CD14-positive monocyte (primary cell): ENCODE measurements at regions not wholly inside any gene's neighbourhood (a gene's known extent, or its start where the extent isn't known, plus 50 kb on each side); places are given as distances from the start of the nearest gene placed in this dataset.

ENCODE experiments used
- DNase-seq, 3 donors: peaks; one replicate each; pipeline ENCODE4 v3.0.0-alpha.2; 2011 to 2022
- H2AFZ ChIP-seq: 2 replicates; pipeline ENCODE4 v1.6.0; 2012; ENCODE audit warnings: mild to moderate bottlenecking, low read depth, low read length, inconsistent platforms; ENCODE audit not compliant: insufficient read depth, poor library complexity, severe bottlenecking
- H3K27ac ChIP-seq, 2 donors: 1 replicate in 1 of 2; 2 replicates in 1 of 2; pipeline ENCODE4 v1.5.1; 2012 to 2013; ENCODE audit warnings: low read length in 2 of 2, control low read depth in 1 of 2, inconsistent platforms in 1 of 2, low read depth in 1 of 2, mild to moderate bottlenecking in 1 of 2
- H3K27me3 ChIP-seq, 2 donors: one replicate each; pipeline versions ENCODE4 v1.6.0 to v1.6.1; 2011 to 2013; ENCODE audit warnings: low read length in 2 of 2; ENCODE audit not compliant: control insufficient read depth in 2 of 2, insufficient read depth in 2 of 2
- H3K36me3 ChIP-seq, 2 donors: replicated peaks in 1 of 2; 1 replicate in 1 of 2; 2 replicates in 1 of 2; pipeline versions ENCODE4 v1.5.1 to v1.6.1; 2012 to 2013; ENCODE audit warnings: low read length in 2 of 2, control low read depth in 1 of 2, inconsistent platforms in 1 of 2, mild to moderate bottlenecking in 1 of 2; ENCODE audit not compliant: insufficient read depth in 2 of 2, control insufficient read depth in 1 of 2
- H3K4me1 ChIP-seq, 2 donors: 1 replicate in 1 of 2; 2 replicates in 1 of 2; pipeline versions ENCODE4 v1.5.1 to v1.6.1; 2012 to 2013; ENCODE audit warnings: low read length in 2 of 2, control low read depth in 1 of 2, inconsistent platforms in 1 of 2, mild to moderate bottlenecking in 1 of 2, moderate library complexity in 1 of 2; ENCODE audit not compliant: insufficient read depth in 2 of 2, control insufficient read depth in 1 of 2
- H3K4me2 ChIP-seq: replicated peaks from 2 replicates; pipeline ENCODE3; 2012; ENCODE audit warnings: low read length, moderate library complexity, mild to moderate bottlenecking; ENCODE audit not compliant: poor library complexity, severe bottlenecking; ENCODE audit errors: extremely low read depth
- H3K4me3 ChIP-seq, 3 experiments: fragments of 200-600 bp in 1 of 3; sonication (generic) in 1 of 3; replicated peaks in 1 of 3; 1 replicate in 2 of 3; 2 replicates in 1 of 3; pipeline ENCODE4 v1.5.1; 2011 to 2013; ENCODE audit warnings: low read length in 3 of 3, mild to moderate bottlenecking in 3 of 3, control low read depth in 2 of 3, low read depth in 2 of 3, inconsistent platforms in 1 of 3, moderate library complexity in 1 of 3
- H3K79me2 ChIP-seq: 2 replicates; pipeline ENCODE4 v1.6.0; 2012; ENCODE audit warnings: mild to moderate bottlenecking, control low read depth, inconsistent platforms, low read length, moderate library complexity; ENCODE audit not compliant: insufficient read depth
- H3K9ac ChIP-seq: 2 replicates; pipeline ENCODE4 v1.6.0; 2017; ENCODE audit warnings: low read length, mild to moderate bottlenecking; ENCODE audit not compliant: insufficient read depth, poor library complexity, severe bottlenecking
- H3K9me3 ChIP-seq, 2 donors: replicated peaks in 1 of 2; 1 replicate in 1 of 2; 2 replicates in 1 of 2; pipeline versions ENCODE4 v1.5.1 to v1.6.1; 2012 to 2013; ENCODE audit warnings: low read length in 2 of 2, control low read depth in 1 of 2; ENCODE audit not compliant: control insufficient read depth in 1 of 2, insufficient read depth in 1 of 2
- H4K20me1 ChIP-seq: 2 replicates; pipeline ENCODE4 v1.6.0; 2012; ENCODE audit warnings: mild to moderate bottlenecking, low read length, control low read depth, moderate library complexity; ENCODE audit not compliant: insufficient read depth
- H3K27ac Mint-ChIP-seq, 7 donors: one replicate each; pipeline ENCODE4 v1.8.0; 2020; ENCODE audit warnings: mild to moderate bottlenecking in 7 of 7, mixed read lengths in 7 of 7, moderate library complexity in 6 of 7, inconsistent platforms in 2 of 7
- H3K27me3 Mint-ChIP-seq, 3 donors: one replicate each; pipeline ENCODE4 v1.8.0; 2021 to 2022; ENCODE audit warnings: low read depth in 3 of 3, mild to moderate bottlenecking in 3 of 3, mixed read lengths in 3 of 3, moderate library complexity in 3 of 3, inconsistent platforms in 1 of 3
- H3K36me3 Mint-ChIP-seq, 2 donors: one replicate each; pipeline ENCODE4 v1.8.0; 2020; ENCODE audit warnings: mixed read lengths in 2 of 2, inconsistent platforms in 1 of 2, mild to moderate bottlenecking in 1 of 2
- H3K4me1 Mint-ChIP-seq: one replicate; pipeline ENCODE4 v1.8.0; 2020; ENCODE audit warnings: mild to moderate bottlenecking, mixed read lengths
- H3K4me3 Mint-ChIP-seq, 2 donors: one replicate each; pipeline ENCODE4 v1.8.0; 2020; ENCODE audit warnings: mild to moderate bottlenecking in 2 of 2, mixed read lengths in 2 of 2, moderate library complexity in 1 of 2
- H3K9me3 Mint-ChIP-seq, 7 donors: one replicate each; pipeline ENCODE4 v1.8.0; 2020 to 2022; ENCODE audit warnings: mixed read lengths in 7 of 7, mild to moderate bottlenecking in 6 of 7, moderate library complexity in 6 of 7, inconsistent platforms in 2 of 7
- CTCF ChIP-seq: fragments of 200-600 bp; IDR thresholded peaks from one replicate; pipeline ENCODE4 v1.8.0; 2022; ENCODE audit warnings: antibody characterized with exemption, mild to moderate bottlenecking
- WGBS: methylation state at CpG from one replicate; pipeline ENCODE4 v1.1.5; 2013; ENCODE audit warnings: missing lambda C conversion rate; ENCODE audit not compliant: insufficient coverage; 5-methylcytosine and 5-hydroxymethylcytosine counted together
- intact Hi-C, 2 donors: fragments of 100-400 bp; cut with micrococcal nuclease; formaldehyde crosslinking; loops; one replicate each; pipeline versions ENCODE4 v1.15.0 to v1.15.1; 2023

- Mint-ChIP-seq H3K9me3 (peaks cover 0 to 26% (median 5%) of the 10 kb centered on the region in 7 donors), H3K27ac (no peak overlapping the region), H3K4me1 (no peaks in the 10 kb centered on the region), H3K27me3 (peaks cover 0 to 1% (median 0%) of the 10 kb centered on the region in 3 donors), H3K4me3 (no peak overlapping the region), H3K36me3 (no peaks in the 10 kb centered on the region)
- Histone ChIP-seq H3K4me2 (no peak overlapping the region), H3K27me3 (no peaks in the 10 kb centered on the region), H3K36me3 (no peaks in the 10 kb centered on the region), H3K27ac (no peak overlapping the region), H3K9ac (no peak overlapping the region), H3K4me1 (no peaks in the 10 kb centered on the region), H2AFZ (no peak overlapping the region), H3K79me2 (no peaks in the 10 kb centered on the region), H4K20me1 (no peaks in the 10 kb centered on the region), H3K4me3 (no peak overlapping the region), H3K9me3 (peaks cover 6 to 10% of the 10 kb centered on the region in 2 donors)
- TF ChIP-seq CTCF = no peak
- DNase-seq = no peak
- 71% methylated on average over 1 of the region's 3 CpGs for whole genome bisulfite sequencing
- intact Hi-C loops = no loop called here
Observed at GRCh38 chr2:220876080-220876824, 695.9 kb downstream of the EPHA4 start.

GRCh38 chr2:220877491-220877890 is 694.6 kb downstream of the EPHA4 start:
- intact Hi-C loops = no loop called here
- peaks cover 1 to 22% (median 5%) of the 10 kb centered on the region in 7 donors for H3K9me3 Mint-ChIP-seq
- no peaks in the 10 kb centered on the region for H3K79me2 ChIP-seq
- H3K4me3 ChIP-seq = no peak overlapping the region
- no CpG with 5 or more reads among the region's 2 CpGs for WGBS
- no peaks in the 10 kb centered on the region for H3K4me1 Mint-ChIP-seq
- H2AFZ ChIP-seq = no peak overlapping the region
- DNase-seq = no peak
- no peak overlapping the region for H3K27ac ChIP-seq
- H3K27me3 ChIP-seq = no peaks in the 10 kb centered on the region
- no peak overlapping the region for H3K27ac Mint-ChIP-seq
- no peak overlapping the region for H3K4me3 Mint-ChIP-seq
- H3K9me3 ChIP-seq = peaks cover 6 to 7% of the 10 kb centered on the region in 2 donors
- no peak overlapping the region for H3K4me2 ChIP-seq
- H3K27me3 Mint-ChIP-seq = peaks cover 0 to 1% (median 0%) of the 10 kb centered on the region in 3 donors
- H3K4me1 ChIP-seq = no peaks in the 10 kb centered on the region
- no peaks in the 10 kb centered on the region for H3K36me3 ChIP-seq
- no peaks in the 10 kb centered on the region for H4K20me1 ChIP-seq
- H3K9ac ChIP-seq = no peak overlapping the region
- TF ChIP-seq CTCF = no peak
- no peaks in the 10 kb centered on the region for H3K36me3 Mint-ChIP-seq
